Esophagus mucosa (tissue), 1 donor: ENCODE measurements at regions not wholly inside any gene's neighbourhood (a gene's known extent, or its start where the extent isn't known, plus 50 kb on each side); places are given as distances from the start of the nearest gene placed in this dataset.

ENCODE experiments used
- ATAC-seq: fragments of 200-7000 bp; cut with Tn5 transposase; one replicate; pipeline ENCODE4 v1.9.1; 2020
- donor health status: DM: yes; HTN: yes; CAD: no.

DNA sequence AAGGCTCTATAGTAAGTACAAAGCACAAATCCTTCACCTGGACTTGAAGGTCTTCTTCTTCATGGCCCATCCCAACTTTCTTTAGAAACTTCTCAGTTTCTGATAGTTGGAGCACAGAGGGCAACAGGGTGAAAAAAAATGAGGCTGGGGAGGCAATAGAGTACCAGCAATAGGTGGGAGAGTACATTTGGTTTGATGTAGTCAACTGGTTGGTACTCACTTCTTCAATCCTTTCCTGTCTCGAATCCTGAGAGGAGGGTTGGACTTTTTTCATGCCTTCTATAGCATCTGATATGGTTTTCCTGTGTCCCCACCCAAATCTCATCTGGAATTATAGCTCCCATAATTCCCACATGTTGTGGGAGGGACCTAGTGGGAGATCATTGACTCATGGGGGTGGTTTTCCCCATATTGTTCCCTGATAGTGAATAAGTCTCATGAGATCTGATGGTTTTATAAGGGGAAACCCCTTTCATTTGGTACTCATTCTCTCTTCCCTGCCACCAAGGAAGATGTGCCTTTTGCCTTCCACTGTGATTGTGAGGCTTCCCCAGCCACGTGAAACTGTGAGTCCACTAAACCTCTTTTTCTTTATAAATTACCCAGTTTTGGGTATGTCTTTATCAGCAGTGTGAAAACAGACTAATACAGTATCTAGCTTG is 75.9 kb upstream of the LCLAT1 start:
- ATAC-seq = no peak

GRCh38 chr2:30371772-30372373 is 75.2 kb upstream of the LCLAT1 start:
- no peak for ATAC-seq

DNA sequence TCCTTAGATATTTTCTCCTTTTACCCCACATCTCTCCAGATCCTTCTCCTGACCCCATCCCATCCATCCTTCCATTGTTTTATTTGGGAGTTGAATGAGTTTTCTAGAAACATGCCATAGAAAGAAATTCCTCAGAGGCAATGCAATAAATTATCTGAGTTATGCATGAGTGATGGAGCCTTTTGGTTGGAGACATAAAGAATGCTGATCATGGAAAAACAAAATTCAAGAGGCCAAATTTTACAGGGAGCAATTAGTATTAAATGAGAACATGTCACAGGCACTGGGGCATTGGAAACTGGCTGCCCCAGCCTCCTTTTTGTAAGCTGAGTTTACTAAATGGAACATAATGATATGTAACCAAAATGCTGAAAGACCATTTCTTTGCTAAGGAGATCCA is 74.2 kb upstream of the LCLAT1 start:
- no peak for ATAC-seq

DNA sequence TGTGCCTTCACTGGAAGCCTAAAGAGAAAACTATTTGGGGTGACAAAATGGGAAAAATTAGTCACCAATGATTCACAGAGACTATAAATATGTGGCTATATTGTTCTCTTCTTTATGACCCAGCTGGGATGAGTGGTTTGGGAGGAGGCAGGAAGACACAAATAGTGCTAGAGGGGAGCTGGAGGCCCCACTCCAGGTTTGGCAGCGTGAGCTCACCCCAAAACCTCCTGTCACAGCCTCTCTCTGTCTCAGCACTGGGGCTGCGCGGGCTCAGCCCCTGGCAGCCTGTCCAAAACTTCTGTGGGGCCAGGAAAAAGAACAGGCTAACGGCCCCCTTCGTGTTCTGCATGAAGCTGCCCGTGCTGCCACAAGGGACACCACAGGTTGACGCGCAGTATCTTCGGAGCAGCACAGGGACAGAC is 73.2 kb upstream of the LCLAT1 start:
- no peak for ATAC-seq

DNA sequence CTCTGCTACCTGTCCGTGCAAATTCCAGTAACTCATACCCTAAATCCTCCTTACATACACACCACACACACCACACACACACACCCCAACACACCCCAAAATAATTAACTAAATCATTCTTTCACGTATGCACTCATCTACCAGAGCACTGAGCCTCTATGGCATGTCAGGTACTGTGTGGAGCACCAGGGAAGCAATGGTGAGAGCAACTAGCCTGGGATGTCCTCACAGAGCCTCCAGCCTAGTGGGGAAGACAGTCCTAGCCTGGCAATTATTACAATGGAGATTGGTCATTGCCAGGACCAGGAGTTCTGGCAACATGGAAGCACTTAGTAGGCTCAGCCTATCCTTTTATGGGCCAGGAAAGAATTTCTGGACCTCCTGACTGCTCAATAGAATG is 72.7 kb upstream of the LCLAT1 start:
- ATAC-seq = peak; percentile 36

- no peak for ATAC-seq
These were observed 71.1 kb upstream of the LCLAT1 start for GRCh38 chr2:30375915-30376314.

- ATAC-seq = no peak
These were observed 67.6 kb upstream of the LCLAT1 start for GRCh38 chr2:30379481-30379880.

GRCh38 chr2:30380824-30381223 is 66.2 kb upstream of the LCLAT1 start:
- no peak for ATAC-seq

- ATAC-seq = no peak
These were observed 64.8 kb upstream of the LCLAT1 start for GRCh38 chr2:30382162-30382783.

DNA sequence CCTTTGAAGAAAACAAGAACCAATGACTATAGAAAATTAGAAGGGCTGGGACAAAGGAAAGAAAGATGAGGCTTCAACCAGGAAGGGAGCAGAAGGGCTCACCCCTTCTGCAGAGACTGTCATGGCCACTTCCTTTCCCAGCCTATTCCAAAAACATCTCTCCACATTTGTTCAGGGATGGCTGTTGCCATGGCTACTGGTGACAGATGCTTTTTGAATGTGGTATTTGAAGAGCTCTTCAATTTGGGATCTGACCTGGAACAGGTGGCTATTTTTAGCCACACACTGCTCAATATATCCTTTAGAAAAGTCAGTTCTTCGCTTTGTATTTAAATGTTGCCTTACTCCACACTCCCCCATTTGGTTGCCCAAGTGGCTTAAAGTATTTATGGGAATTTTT is 64.1 kb upstream of the LCLAT1 start:
- no peak for ATAC-seq

DNA sequence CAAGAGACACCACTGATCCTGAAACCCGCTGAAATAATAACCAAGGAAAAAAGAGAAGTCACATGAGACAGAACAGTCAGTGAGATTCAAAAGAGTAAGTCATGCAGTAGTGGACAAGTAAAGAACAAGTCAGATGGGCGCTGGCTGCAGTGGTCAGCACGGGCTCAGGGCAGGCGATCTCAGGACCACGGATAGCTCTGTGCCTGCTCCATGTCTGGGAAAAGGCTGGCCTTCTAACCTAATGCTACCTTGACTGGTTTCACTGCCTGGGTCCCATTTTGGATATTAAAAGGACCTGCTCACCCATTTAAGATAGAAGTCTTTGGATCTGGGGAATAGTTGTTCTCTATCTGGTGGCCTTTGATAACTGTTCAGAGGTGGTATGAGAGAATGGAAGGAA is 61.7 kb upstream of the LCLAT1 start:
- ATAC-seq = no peak

DNA sequence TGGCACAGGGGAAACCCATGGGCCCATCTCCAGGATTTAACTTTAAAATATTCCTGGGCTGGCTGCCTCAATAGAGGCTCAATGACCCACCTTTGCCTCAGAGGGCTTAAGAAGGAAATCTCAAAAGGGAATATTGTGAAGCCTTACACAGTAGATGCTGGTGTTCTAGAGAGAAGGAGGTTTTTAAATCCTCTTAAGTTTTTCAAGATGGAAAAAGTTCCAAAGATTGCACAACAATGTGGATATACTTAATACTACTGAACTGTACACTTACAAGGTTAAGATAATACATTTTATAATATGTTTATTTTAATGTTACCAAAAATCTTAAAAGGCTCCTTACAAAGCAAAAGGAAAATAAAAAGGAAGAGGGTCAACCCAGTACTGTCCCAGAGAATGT is 54.9 kb upstream of the LCLAT1 start:
- ATAC-seq = no peak

DNA sequence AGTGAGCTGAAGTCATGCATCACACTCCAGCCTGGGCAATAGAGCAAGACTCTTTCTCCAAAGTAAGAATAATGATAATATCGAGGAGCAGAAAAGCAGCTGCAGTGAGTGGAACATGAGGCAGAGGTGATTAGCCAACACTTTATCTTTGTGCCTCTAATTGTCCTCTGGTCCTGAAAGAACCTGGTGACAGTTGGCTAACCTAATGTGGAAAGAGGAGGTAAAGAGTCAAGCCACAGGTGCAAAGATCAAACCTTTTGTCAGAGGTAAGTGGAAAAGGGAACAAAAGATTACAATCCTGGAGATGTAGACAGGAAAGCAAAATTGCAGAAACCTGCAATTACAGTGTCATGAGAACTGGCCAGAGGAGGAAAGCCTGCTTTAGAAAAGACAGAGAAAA is 53.5 kb upstream of the LCLAT1 start:
- no peak for ATAC-seq

DNA sequence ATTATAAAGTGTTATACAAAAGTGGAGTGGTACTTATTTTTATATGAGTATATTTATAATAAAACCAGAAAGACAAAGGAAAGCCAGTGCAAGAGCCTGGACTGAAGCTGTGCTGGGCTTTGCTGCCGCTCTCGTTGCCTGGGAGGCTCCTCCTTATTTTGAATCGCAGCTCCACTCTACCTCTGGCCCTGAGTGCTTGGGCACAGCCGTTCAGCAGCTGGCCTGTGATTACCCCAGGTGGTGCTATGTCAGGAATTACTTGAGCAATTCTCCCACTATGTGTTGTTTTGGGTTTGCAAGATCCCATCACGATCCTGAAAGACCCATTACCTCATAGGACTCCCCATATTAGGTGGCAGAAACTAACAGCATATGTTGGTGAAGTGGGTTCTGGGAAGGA is 53.0 kb upstream of the LCLAT1 start:
- no peak for ATAC-seq

DNA sequence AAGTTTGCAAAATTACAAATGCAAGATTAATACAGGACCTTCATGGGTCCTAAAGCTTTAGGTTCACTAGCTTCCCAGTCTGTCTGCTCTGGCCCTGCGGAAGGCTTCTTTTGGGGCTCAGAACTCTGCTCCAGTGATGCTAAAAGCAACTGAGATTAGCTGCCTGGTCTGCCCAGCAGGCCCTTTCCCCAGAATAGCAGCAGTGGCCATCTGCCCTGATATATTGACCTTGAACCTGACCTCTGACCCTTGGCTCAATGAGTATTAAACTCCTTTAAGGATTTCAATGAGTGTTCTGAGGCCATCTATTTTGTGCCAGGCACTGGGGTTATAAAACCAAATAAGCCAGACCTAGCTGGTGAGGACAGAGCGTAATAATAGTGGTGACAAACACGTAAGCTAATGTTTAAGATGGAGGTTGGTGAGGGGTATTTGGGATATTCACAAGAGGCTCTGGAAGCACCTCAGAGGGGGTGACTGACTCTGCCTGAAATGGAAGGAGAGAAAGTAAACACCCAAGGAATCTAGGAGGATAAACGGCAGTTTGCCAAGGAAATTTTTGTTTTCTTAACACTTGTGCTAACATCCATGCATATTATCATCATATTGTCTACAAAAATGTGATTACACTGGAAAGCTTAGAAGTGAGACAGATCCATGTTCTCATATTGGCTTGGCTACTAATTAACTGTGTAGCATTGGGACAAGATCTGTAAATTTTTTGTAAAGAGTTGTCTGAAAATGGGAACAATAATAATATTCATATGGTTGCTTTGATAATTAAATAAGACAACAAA is 50.4 kb upstream of the LCLAT1 start:
- no peak for ATAC-seq
